ENCODE measurements at regions not wholly inside any gene's neighbourhood (a gene's known extent, or its start where the extent isn't known, plus 50 kb on each side); places are given as distances from the start of the nearest gene placed in this dataset.

DNA sequence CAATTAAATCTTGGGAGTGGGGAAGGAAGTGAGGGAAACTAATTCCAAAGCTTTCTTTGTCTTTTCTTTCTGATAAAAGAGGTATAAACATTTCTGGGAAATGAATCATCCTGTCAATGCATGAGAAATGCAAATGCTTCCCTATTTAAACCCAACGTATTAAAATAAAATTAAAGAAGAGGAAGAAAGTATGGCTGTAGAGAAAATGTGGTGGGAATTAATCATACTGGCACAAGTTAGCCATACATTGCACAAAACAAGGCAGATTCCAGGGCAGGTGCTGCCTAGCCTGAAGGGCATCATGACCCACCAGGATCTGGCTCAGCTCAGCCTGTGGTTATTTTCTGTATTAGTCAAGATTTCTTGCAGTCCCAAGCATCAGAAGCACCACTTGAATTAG, 338.0 kb downstream of the NYAP2 start:
- Histone ChIP-seq H3K4me3 (ENCODE audit: low read depth in 1 of 2, low read length in 2 of 2) (no peak overlapping the region), H3K79me2 (ENCODE audit: insufficient read depth, low read length) (no peaks in the 10 kb centered on the region), H3K9ac (ENCODE audit: low read depth, low read length) (no peak overlapping the region), H2AFZ (ENCODE audit: low read depth, low read length) (no peak overlapping the region), H3K27ac (ENCODE audit: low read length) (no peak overlapping the region), H4K20me1 (ENCODE audit: insufficient read depth, low read length) (no peaks in the 10 kb centered on the region), H3K27me3 (ENCODE audit: insufficient read depth, low read length, poor library complexity) (no peaks in the 10 kb centered on the region), H3K4me2 (ENCODE audit: insufficient read depth, low read length) (no peak overlapping the region), H3K4me1 (ENCODE audit: insufficient read depth, low read length) (no peaks in the 10 kb centered on the region), H3K36me3 (ENCODE audit: insufficient read depth, low read length) (no peaks in the 10 kb centered on the region), H3K9me3 (ENCODE audit: insufficient read depth, low read length, severe bottlenecking) (no peaks in the 10 kb centered on the region)
- TF ChIP-seq, protein P1, sequence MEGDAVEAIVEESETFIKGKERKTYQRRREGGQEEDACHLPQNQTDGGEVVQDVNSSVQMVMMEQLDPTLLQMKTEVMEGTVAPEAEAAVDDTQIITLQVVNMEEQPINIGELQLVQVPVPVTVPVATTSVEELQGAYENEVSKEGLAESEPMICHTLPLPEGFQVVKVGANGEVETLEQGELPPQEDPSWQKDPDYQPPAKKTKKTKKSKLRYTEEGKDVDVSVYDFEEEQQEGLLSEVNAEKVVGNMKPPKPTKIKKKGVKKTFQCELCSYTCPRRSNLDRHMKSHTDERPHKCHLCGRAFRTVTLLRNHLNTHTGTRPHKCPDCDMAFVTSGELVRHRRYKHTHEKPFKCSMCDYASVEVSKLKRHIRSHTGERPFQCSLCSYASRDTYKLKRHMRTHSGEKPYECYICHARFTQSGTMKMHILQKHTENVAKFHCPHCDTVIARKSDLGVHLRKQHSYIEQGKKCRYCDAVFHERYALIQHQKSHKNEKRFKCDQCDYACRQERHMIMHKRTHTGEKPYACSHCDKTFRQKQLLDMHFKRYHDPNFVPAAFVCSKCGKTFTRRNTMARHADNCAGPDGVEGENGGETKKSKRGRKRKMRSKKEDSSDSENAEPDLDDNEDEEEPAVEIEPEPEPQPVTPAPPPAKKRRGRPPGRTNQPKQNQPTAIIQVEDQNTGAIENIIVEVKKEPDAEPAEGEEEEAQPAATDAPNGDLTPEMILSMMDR (IDR thresholded peaks at IDR 0.05; ENCODE audit: borderline replicate concordance, extremely low read depth, low read length, poor library complexity, severe bottlenecking), result no peak
- TF ChIP-seq EZH2 (IDR thresholded peaks at IDR 0.05; ENCODE audit: borderline replicate concordance, low read depth, low read length, severe bottlenecking), result no peak
- ATAC-seq (ENCODE audit: insufficient read depth, low read depth) (no peak), DNase-seq (no peak)

- Histone ChIP-seq H3K4me1 (ENCODE audit: insufficient read depth, low read length) (no peaks in the 10 kb centered on the region), H3K36me3 (ENCODE audit: insufficient read depth, low read length) (no peaks in the 10 kb centered on the region), H3K27ac (ENCODE audit: low read length) (no peak overlapping the region), H3K9me3 (ENCODE audit: insufficient read depth, low read length, severe bottlenecking) (no peaks in the 10 kb centered on the region), H3K9ac (ENCODE audit: low read depth, low read length) (no peak overlapping the region), H3K4me2 (ENCODE audit: insufficient read depth, low read length) (no peak overlapping the region), H4K20me1 (ENCODE audit: insufficient read depth, low read length) (no peaks in the 10 kb centered on the region), H3K27me3 (ENCODE audit: insufficient read depth, low read length, poor library complexity) (no peaks in the 10 kb centered on the region), H3K4me3 (ENCODE audit: low read depth in 1 of 2, low read length in 2 of 2) (no peak overlapping the region), H2AFZ (ENCODE audit: low read depth, low read length) (no peak overlapping the region), H3K79me2 (ENCODE audit: insufficient read depth, low read length) (no peaks in the 10 kb centered on the region)
- ATAC-seq (ENCODE audit: insufficient read depth, low read depth) (no peak), DNase-seq (no peak)
- no peak for TF ChIP-seq EZH2 (IDR thresholded peaks at IDR 0.05; ENCODE audit: borderline replicate concordance, low read depth, low read length, severe bottlenecking)
- TF ChIP-seq, protein P1 (IDR thresholded peaks at IDR 0.05; ENCODE audit: borderline replicate concordance, extremely low read depth, low read length, poor library complexity, severe bottlenecking), result no peak
These were observed 336.3 kb downstream of the NYAP2 start for GRCh38 chr2:225735844-225736243.

DNA sequence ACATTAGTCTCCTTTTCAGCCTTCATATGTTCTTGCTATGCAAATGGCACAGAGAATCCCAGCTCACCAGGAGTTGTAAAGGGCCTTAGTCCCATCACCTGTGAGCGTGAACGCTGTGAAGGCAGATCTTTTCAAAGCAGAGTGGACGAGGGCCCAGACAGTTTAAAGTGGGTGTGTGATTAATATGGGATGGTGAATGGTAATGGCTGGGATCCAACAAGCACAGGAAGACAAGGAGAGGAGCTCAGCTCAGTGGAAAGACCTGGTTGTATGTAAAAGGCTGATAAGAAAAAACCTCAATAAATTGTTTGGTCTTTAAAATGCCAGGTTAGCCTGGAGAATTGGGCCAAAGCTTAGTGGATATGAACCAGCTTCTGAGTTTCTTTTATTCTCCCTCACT, 326.2 kb downstream of the NYAP2 start:
- Histone ChIP-seq H3K27ac (ENCODE audit: low read length) (no peak overlapping the region), H3K4me3 (ENCODE audit: low read depth in 1 of 2, low read length in 2 of 2) (no peak overlapping the region), H3K27me3 (ENCODE audit: insufficient read depth, low read length, poor library complexity) (no peaks in the 10 kb centered on the region), H2AFZ (ENCODE audit: low read depth, low read length) (no peak overlapping the region), H3K36me3 (ENCODE audit: insufficient read depth, low read length) (no peaks in the 10 kb centered on the region), H3K9ac (ENCODE audit: low read depth, low read length) (no peak overlapping the region), H3K9me3 (ENCODE audit: insufficient read depth, low read length, severe bottlenecking) (no peaks in the 10 kb centered on the region), H3K4me1 (ENCODE audit: insufficient read depth, low read length) (no peaks in the 10 kb centered on the region), H4K20me1 (ENCODE audit: insufficient read depth, low read length) (no peaks in the 10 kb centered on the region), H3K79me2 (ENCODE audit: insufficient read depth, low read length) (no peaks in the 10 kb centered on the region), H3K4me2 (ENCODE audit: insufficient read depth, low read length) (no peak overlapping the region)
- TF ChIP-seq EZH2 (IDR thresholded peaks at IDR 0.05; ENCODE audit: borderline replicate concordance, low read depth, low read length, severe bottlenecking), result no peak
- TF ChIP-seq, protein P1 (IDR thresholded peaks at IDR 0.05; ENCODE audit: borderline replicate concordance, extremely low read depth, low read length, poor library complexity, severe bottlenecking), result no peak
- DNase-seq (no peak), ATAC-seq (ENCODE audit: insufficient read depth, low read depth) (no peak)
